A673 (cell line): ENCODE measurements at regions not wholly inside any gene's neighbourhood (a gene's known extent, or its start where the extent isn't known, plus 50 kb on each side); places are given as distances from the start of the nearest gene placed in this dataset.

Experiments used
- BruUV-seq: library from RNA; stranded (reverse); fragments of 400-500 nt; replicated peaks from 2 replicates; lab custom pipeline; 2021; lab: Mats Ljungman, UMichigan
- CTCF ChIA-PET: fragments of 300-600 bp; sonication (Branson Sonifier 250); formaldehyde crosslinking; loops from one replicate; lab custom pipeline; 2022; ENCODE audit warnings: antibody characterized with exemption; lab: Charles Lee
- POLR2A ChIA-PET: fragments of 300-600 bp; sonication (Branson Sonifier 250); formaldehyde crosslinking; loops from one replicate; lab custom pipeline; 2022; ENCODE audit warnings: antibody characterized with exemption; ENCODE audit not compliant: low non-redundant PET; lab: Charles Lee
- DNase-seq: peaks from one replicate; pipeline ENCODE4 v3.0.0-alpha.2; 2015; ENCODE audit warnings: low spot score
- H3K27ac ChIP-seq: fragments of 200-600 bp; sonication (generic); 2 replicates; pipeline ENCODE4 v1.5.1; 2016; ENCODE audit warnings: mixed run types, low read depth, mild to moderate bottlenecking, mixed read lengths, antibody characterized with exemption, low read length; ENCODE audit not compliant: poor library complexity, severe bottlenecking
- H3K27me3 ChIP-seq: fragments of 200-600 bp; sonication (generic); replicated peaks from 2 replicates; pipeline ENCODE4 v1.6.1; 2017; ENCODE audit warnings: mixed run types, low read depth, mild to moderate bottlenecking, mixed read lengths, antibody characterized with exemption, low read length; ENCODE audit not compliant: insufficient read depth, poor library complexity
- H3K36me3 ChIP-seq: fragments of 200-600 bp; sonication (generic); 2 replicates; pipeline ENCODE4 v1.6.1; 2016; ENCODE audit warnings: mixed run types, mild to moderate bottlenecking, mixed read lengths, antibody characterized with exemption, low read length; ENCODE audit not compliant: insufficient read depth, poor library complexity, severe bottlenecking
- H3K4me1 ChIP-seq: fragments of 200-600 bp; sonication (generic); 2 replicates; pipeline ENCODE4 v1.6.1; 2017; ENCODE audit warnings: mixed run types, mild to moderate bottlenecking, mixed read lengths, antibody characterized with exemption, low read length; ENCODE audit not compliant: insufficient read depth, poor library complexity, severe bottlenecking
- H3K4me3 ChIP-seq: fragments of 200-600 bp; sonication (generic); 2 replicates; pipeline ENCODE4 v1.5.1; 2016; ENCODE audit warnings: low read depth, mixed run types, mild to moderate bottlenecking, mixed read lengths, low read length; ENCODE audit not compliant: poor library complexity, severe bottlenecking
- H3K9me3 ChIP-seq: fragments of 200-600 bp; sonication (generic); 2 replicates; pipeline ENCODE4 v1.6.1; 2016; ENCODE audit warnings: mixed run types, low read depth, mild to moderate bottlenecking, mixed read lengths, antibody characterized with exemption, low read length; ENCODE audit not compliant: poor library complexity, severe bottlenecking
- EZH2 ChIP-seq: fragments of 200-600 bp; sonication (generic); IDR thresholded peaks from 2 replicates; pipeline ENCODE4 v1.6.1; 2017; ENCODE audit warnings: borderline replicate concordance, low read depth, mild to moderate bottlenecking, mixed read lengths, antibody characterized with exemption, low read length; ENCODE audit not compliant: poor library complexity, severe bottlenecking
- intact Hi-C: fragments of 100-400 bp; cut with micrococcal nuclease; formaldehyde crosslinking; loops from one replicate; pipeline ENCODE4 v1.10.0; 2022; ENCODE audit not compliant: unreplicated experiment
- TF ChIP-seq, protein P1 (sequence below): fragments of 300-800, 200-600 bp; sonication (generic); conservative IDR thresholded peaks from 2 replicates; pipeline ENCODE4 v1.5.1; 2017; ENCODE audit warnings: low read depth, mild to moderate bottlenecking, antibody characterized with exemption, low read length, moderate library complexity, mixed read lengths

DNA sequence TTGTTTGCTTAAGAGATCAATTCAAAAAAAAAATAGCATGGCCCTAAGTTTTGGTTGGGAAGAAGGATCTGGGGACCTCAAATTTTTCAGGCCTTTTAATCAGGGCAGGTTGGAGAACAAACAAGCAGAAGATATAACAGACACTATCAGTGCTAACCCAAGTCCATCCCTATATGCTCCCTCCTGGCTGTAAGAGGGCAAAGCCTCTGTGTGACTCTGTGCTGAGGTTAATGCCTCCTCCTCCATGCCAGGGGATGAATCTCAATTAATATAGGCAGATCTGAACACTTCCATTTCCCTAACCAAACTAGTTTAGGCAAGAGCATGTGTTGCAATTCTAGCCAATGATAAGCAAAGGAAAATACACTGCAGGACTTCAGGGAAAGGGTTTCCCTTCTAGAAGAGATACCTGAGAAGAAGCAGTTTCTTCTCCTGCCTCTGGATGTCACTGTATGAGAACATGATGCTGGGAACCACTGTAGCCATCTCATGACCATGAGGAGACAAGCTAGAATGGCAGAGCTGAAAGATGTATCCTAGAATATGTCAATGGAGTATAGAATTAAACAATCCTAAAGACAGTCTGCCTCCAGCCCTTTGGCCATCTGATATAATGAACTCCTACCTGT lies 76.0 kb downstream of the CHD9NB start:
- POLR2A ChIA-PET: interaction anchor here (0.6 to 0.7 kb wide), 3 partner anchors 12 to 121 kb away, joined by 3 read pairs; no protein-coding TSS in a partner anchor
- no peak overlapping the region for H3K27ac ChIP-seq
- peaks cover 3% of the 10 kb centered on the region for H3K27me3 ChIP-seq
- DNase-seq: peak; percentile 53
- TF ChIP-seq EZH2: no peak
- TF ChIP-seq, protein P1, sequence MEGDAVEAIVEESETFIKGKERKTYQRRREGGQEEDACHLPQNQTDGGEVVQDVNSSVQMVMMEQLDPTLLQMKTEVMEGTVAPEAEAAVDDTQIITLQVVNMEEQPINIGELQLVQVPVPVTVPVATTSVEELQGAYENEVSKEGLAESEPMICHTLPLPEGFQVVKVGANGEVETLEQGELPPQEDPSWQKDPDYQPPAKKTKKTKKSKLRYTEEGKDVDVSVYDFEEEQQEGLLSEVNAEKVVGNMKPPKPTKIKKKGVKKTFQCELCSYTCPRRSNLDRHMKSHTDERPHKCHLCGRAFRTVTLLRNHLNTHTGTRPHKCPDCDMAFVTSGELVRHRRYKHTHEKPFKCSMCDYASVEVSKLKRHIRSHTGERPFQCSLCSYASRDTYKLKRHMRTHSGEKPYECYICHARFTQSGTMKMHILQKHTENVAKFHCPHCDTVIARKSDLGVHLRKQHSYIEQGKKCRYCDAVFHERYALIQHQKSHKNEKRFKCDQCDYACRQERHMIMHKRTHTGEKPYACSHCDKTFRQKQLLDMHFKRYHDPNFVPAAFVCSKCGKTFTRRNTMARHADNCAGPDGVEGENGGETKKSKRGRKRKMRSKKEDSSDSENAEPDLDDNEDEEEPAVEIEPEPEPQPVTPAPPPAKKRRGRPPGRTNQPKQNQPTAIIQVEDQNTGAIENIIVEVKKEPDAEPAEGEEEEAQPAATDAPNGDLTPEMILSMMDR: peak; percentile 63
- CTCF ChIA-PET: interaction anchor here (0.8 to 1.2 kb wide), 4 partner anchors 45 to 908 kb away, joined by 3 to 10 read pairs (median 4); no protein-coding TSS in a partner anchor
- H3K9me3 ChIP-seq: no peaks in the 10 kb centered on the region
- H3K36me3 ChIP-seq: no peaks in the 10 kb centered on the region
- H3K4me1 ChIP-seq: no peaks in the 10 kb centered on the region
- BruUV-seq: no TSS peak
- H3K4me3 ChIP-seq: no peak overlapping the region
- intact Hi-C loops: no loop called here

DNA sequence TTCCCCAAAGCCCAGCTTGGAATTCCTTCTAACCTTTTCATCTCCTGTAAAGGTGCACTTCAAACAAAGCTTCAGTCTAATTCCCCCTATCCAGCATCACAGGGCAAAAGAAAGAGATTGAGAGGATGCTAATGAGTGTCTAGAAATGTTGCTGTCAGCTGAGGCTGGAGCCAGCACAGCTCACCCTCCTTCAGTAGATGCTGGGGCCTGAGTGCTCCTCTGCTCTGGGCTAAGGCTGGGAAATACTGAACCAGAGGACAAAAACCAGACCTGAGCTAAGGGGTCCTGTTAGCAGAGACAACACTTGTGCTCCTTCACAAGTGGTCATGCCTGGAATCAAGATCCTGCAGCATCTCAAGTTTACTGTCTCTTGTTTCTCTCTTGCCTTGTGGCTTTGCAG lies 85.0 kb downstream of the CHD9NB start:
- no TSS peak for BruUV-seq
- ChIA-PET CTCF (no interaction called here), POLR2A (no interaction called here)
- Histone ChIP-seq H3K4me3 (no peak overlapping the region), H3K4me1 (no peaks in the 10 kb centered on the region), H3K27me3 (no peaks in the 10 kb centered on the region), H3K27ac (no peak overlapping the region), H3K9me3 (no peaks in the 10 kb centered on the region), H3K36me3 (no peaks in the 10 kb centered on the region)
- TF ChIP-seq EZH2: no peak
- TF ChIP-seq, protein P1: no peak
- no peak for DNase-seq
- intact Hi-C loops: no loop called here

GRCh38 chr16:52964290-52964689 lies 88.4 kb downstream of the CHD9NB start:
- no peak for TF ChIP-seq EZH2
- TF ChIP-seq, protein P1: no peak
- no peaks in the 10 kb centered on the region for H3K9me3 ChIP-seq
- H3K4me3 ChIP-seq: no peak overlapping the region
- DNase-seq: no peak
- intact Hi-C loops: no loop called here
- no peaks in the 10 kb centered on the region for H3K27me3 ChIP-seq
- ChIA-PET POLR2A (interaction anchor here (0.6 kb wide), 1 partner anchor 13 kb away, joined by 3 read pairs; no protein-coding TSS in a partner anchor), CTCF (no interaction called here)
- H3K27ac ChIP-seq: no peak overlapping the region
- no peaks in the 10 kb centered on the region for H3K4me1 ChIP-seq
- no TSS peak for BruUV-seq
- H3K36me3 ChIP-seq: no peaks in the 10 kb centered on the region
